GM10248 (cell line): ENCODE measurements at regions not wholly inside any gene's neighbourhood (a gene's known extent, or its start where the extent isn't known, plus 50 kb on each side); places are given as distances from the start of the nearest gene placed in this dataset.

ENCODE experiments used
- CTCF ChIA-PET: fragments of 300-600 bp; sonication (Branson Sonifier 250); formaldehyde crosslinking; extraction: SDS; loops from one replicate; lab custom pipeline; 2021; ENCODE audit warnings: antibody characterized with exemption; lab: Yijun Ruan, JAX
- POLR2A ChIA-PET: fragments of 350-650 bp; sonication (Branson Sonifier 250); formaldehyde crosslinking; extraction: SDS; loops from one replicate; lab custom pipeline; 2020; ENCODE audit warnings: antibody characterized with exemption; lab: Yijun Ruan, JAX
- DNase-seq: peaks from one replicate; pipeline ENCODE4 v3.0.0; 2012; ENCODE audit errors: extremely low spot score
- TF ChIP-seq, protein P1 (sequence below): IDR thresholded peaks from 2 replicates; pipeline ENCODE4 v1.5.1; 2012; ENCODE audit warnings: mild to moderate bottlenecking, low read depth; ENCODE audit errors: extremely low read depth, missing control alignments, control extremely low read depth

DNA sequence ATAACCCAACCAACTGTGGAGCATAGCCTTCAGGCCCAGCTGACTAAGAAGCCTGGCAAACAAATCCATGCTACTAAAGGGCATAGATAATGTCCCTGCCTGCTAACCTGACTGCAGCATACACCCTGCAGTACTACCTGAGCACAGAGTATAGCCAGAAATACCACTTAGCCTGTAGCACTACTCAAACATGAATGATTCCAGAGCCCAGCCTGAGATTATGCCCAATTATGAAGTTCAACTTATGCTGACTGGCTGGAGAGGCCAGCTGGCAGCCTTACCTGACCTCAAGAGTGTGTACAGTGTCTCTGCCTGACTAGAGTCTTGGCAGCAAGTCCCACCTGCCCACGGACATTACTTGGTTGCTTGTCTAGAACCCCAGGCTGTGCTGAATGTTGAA is 1265.3 kb downstream of the CDH11 start:
- CTCF ChIA-PET = no interaction called here
- TF ChIP-seq, protein P1, sequence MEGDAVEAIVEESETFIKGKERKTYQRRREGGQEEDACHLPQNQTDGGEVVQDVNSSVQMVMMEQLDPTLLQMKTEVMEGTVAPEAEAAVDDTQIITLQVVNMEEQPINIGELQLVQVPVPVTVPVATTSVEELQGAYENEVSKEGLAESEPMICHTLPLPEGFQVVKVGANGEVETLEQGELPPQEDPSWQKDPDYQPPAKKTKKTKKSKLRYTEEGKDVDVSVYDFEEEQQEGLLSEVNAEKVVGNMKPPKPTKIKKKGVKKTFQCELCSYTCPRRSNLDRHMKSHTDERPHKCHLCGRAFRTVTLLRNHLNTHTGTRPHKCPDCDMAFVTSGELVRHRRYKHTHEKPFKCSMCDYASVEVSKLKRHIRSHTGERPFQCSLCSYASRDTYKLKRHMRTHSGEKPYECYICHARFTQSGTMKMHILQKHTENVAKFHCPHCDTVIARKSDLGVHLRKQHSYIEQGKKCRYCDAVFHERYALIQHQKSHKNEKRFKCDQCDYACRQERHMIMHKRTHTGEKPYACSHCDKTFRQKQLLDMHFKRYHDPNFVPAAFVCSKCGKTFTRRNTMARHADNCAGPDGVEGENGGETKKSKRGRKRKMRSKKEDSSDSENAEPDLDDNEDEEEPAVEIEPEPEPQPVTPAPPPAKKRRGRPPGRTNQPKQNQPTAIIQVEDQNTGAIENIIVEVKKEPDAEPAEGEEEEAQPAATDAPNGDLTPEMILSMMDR = no peak
- POLR2A ChIA-PET = no interaction called here
- DNase-seq = no peak

DNA sequence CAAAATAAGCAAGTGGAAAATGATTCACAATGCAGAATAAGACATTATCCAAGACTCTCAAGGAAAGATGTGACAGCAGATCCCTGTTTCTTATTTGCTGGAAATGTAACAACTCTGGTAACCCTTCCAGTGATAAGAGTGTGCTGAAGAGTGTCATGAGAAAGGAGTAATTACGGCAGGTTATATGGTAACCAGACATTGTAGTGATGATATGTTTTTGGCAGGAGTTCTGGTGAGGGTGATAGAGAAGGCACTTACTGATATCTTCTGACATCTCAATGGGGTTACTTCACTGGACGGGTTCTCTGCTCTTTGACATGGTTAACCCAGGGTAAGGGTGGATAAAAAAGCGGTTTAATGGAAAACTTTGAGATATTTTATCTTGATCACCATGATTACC is 1270.9 kb downstream of the CDH11 start:
- TF ChIP-seq, protein P1 = no peak
- CTCF ChIA-PET = no interaction called here
- POLR2A ChIA-PET = no interaction called here
- no peak for DNase-seq

- ChIA-PET POLR2A (no interaction called here), CTCF (no interaction called here)
- TF ChIP-seq, protein P1 = no peak
- no peak for DNase-seq
Measured at GRCh38 chr16:63841271-63841670, 1280.6 kb downstream of the CDH11 start.

GRCh38 chr16:63830061-63830460 is 1291.8 kb downstream of the CDH11 start:
- no peak for DNase-seq
- ChIA-PET POLR2A (no interaction called here), CTCF (no interaction called here)
- TF ChIP-seq, protein P1 = no peak

GRCh38 chr16:63822818-63823217 is 1299.0 kb downstream of the CDH11 start:
- DNase-seq = no peak
- CTCF ChIA-PET = no interaction called here

GRCh38 chr16:63816276-63816675 is 1305.6 kb downstream of the CDH11 start:
- ChIA-PET POLR2A (no interaction called here), CTCF (no interaction called here)
- TF ChIP-seq, protein P1 = no peak
- DNase-seq = no peak

More at GRCh38 chr16:63822818-63823217, 1299.0 kb downstream of the CDH11 start:
- TF ChIP-seq, protein P1 = no peak
- POLR2A ChIA-PET = no interaction called here

GRCh38 chr16:63813862-63814261 is 1308.0 kb downstream of the CDH11 start:
- DNase-seq = no peak
- CTCF ChIA-PET = no interaction called here
- POLR2A ChIA-PET = no interaction called here
- TF ChIP-seq, protein P1 = no peak
